IMR-90 (cell line): ENCODE measurements at regions not wholly inside any gene's neighbourhood (a gene's known extent, or its start where the extent isn't known, plus 50 kb on each side); places are given as distances from the start of the nearest gene placed in this dataset.

Experiments used
- ATAC-seq: fragments of 200-7000 bp; cut with Tn5 transposase; 2 replicates; pipeline ENCODE4 v1.9.1; 2020; ENCODE audit warnings: low read depth, mild to moderate bottlenecking, moderate library complexity
- BruUV-seq: library from RNA; stranded (reverse); fragments of 400-500 nt; replicated peaks from 2 replicates; lab custom pipeline; 2021; lab: Mats Ljungman, UMichigan
- CTCF ChIA-PET: fragments of 300-600 bp; formaldehyde crosslinking; extraction: SDS; loops from one replicate; lab custom pipeline; 2021; ENCODE audit warnings: antibody characterized with exemption; lab: Yijun Ruan, JAX
- POLR2A ChIA-PET: fragments of 300-600 bp; sonication (Branson Sonifier 250); formaldehyde crosslinking; loops from one replicate; lab custom pipeline; 2022; ENCODE audit warnings: antibody characterized with exemption; ENCODE audit not compliant: unreplicated experiment; lab: Charles Lee
- DNase-seq: peaks from one replicate; pipeline ENCODE4 v3.0.0; 2013
- H2AFZ ChIP-seq: replicated peaks from 2 replicates; pipeline ENCODE3; 2013; ENCODE audit warnings: low read length, mild to moderate bottlenecking; ENCODE audit not compliant: poor library complexity
- H2AK5ac ChIP-seq: 2 replicates; pipeline ENCODE4 v1.6.1; 2013; ENCODE audit warnings: low read depth, low read length, inconsistent platforms
- H2AK9ac ChIP-seq: replicated peaks from 2 replicates; pipeline ENCODE3; 2013; ENCODE audit warnings: mild to moderate bottlenecking, low read depth, low read length, moderate library complexity; ENCODE audit not compliant: poor library complexity
- H2BK120ac ChIP-seq: 2 replicates; pipeline ENCODE4 v1.6.1; 2013; ENCODE audit warnings: low read depth, low read length, inconsistent platforms
- H2BK15ac ChIP-seq: 3 replicates; pipeline ENCODE4 v1.6.1; 2013; ENCODE audit warnings: low read depth, low read length, inconsistent platforms
- H2BK20ac ChIP-seq: 2 replicates; pipeline ENCODE4 v1.6.1; 2013; ENCODE audit warnings: low read depth, mild to moderate bottlenecking, inconsistent platforms, low read length, moderate library complexity
- H2BK5ac ChIP-seq: 2 replicates; pipeline ENCODE4 v1.6.1; 2013; ENCODE audit warnings: mild to moderate bottlenecking, low read depth, low read length, inconsistent platforms; ENCODE audit not compliant: poor library complexity, severe bottlenecking
- H3K14ac ChIP-seq: replicated peaks from 2 replicates; pipeline ENCODE4 v1.6.1; 2013; ENCODE audit warnings: low read depth, low read length, inconsistent platforms
- H3K18ac ChIP-seq: 2 replicates; pipeline ENCODE4 v1.6.1; 2013; ENCODE audit warnings: low read depth, low read length, control low read depth
- H3K23ac ChIP-seq: 2 replicates; pipeline ENCODE4 v1.6.1; 2013; ENCODE audit warnings: low read depth, low read length, inconsistent platforms
- H3K27ac ChIP-seq: 2 replicates; pipeline ENCODE4 v1.5.1; 2013; ENCODE audit warnings: mild to moderate bottlenecking, control low read depth, low read length; ENCODE audit not compliant: insufficient read depth
- H3K27me3 ChIP-seq: 2 replicates; pipeline ENCODE4 v1.6.1; 2013; ENCODE audit warnings: low read length; ENCODE audit not compliant: control insufficient read depth, insufficient read depth
- H3K36me3 ChIP-seq: 2 replicates; pipeline ENCODE4 v1.6.1; 2013; ENCODE audit warnings: low read length, mixed read lengths; ENCODE audit not compliant: control insufficient read depth, insufficient read depth
- H3K4ac ChIP-seq: 2 replicates; pipeline ENCODE4 v1.6.1; 2013; ENCODE audit warnings: low read depth, low read length, inconsistent platforms
- H3K4me1 ChIP-seq: 2 replicates; pipeline ENCODE4 v1.6.1; 2013; ENCODE audit warnings: low read length, mixed read lengths; ENCODE audit not compliant: control insufficient read depth, insufficient read depth
- H3K4me2 ChIP-seq: 2 replicates; pipeline ENCODE4 v1.6.1; 2013; ENCODE audit warnings: low read depth, mild to moderate bottlenecking, control low read depth, low read length, moderate library complexity
- H3K4me3 ChIP-seq: 2 replicates; pipeline ENCODE4 v1.5.1; 2013; ENCODE audit warnings: low read depth, mild to moderate bottlenecking, control low read depth, low read length, moderate library complexity; ENCODE audit not compliant: insufficient read depth
- H3K56ac ChIP-seq: 2 replicates; pipeline ENCODE4 v1.6.1; 2013; ENCODE audit warnings: low read length, inconsistent platforms; ENCODE audit not compliant: insufficient read depth; ENCODE audit errors: extremely low read depth
- H3K79me1 ChIP-seq, 2 experiments: 2 replicates each; pipeline ENCODE4 v1.6.1; 2013; ENCODE audit warnings: low read length in 2 of 2, inconsistent platforms in 1 of 2, low read depth in 1 of 2
- H3K9ac ChIP-seq: 2 replicates; pipeline ENCODE4 v1.6.1; 2013; ENCODE audit warnings: low read depth, low read length, control low read depth
- H3K9me1 ChIP-seq: 2 replicates; pipeline ENCODE4 v1.6.1; 2013; ENCODE audit warnings: low read length, inconsistent platforms; ENCODE audit not compliant: insufficient read depth
- H3K9me3 ChIP-seq: 2 replicates; pipeline ENCODE4 v1.6.1; 2013; ENCODE audit warnings: low read length; ENCODE audit not compliant: control insufficient read depth, insufficient read depth
- H4K20me1 ChIP-seq: 2 replicates; pipeline ENCODE4 v1.6.1; 2013; ENCODE audit warnings: low read length, inconsistent platforms; ENCODE audit not compliant: insufficient read depth
- H4K5ac ChIP-seq: 2 replicates; pipeline ENCODE4 v1.6.1; 2013; ENCODE audit warnings: mild to moderate bottlenecking, low read depth, low read length, control low read depth
- H4K8ac ChIP-seq, 2 experiments: 2 replicates each; pipeline ENCODE4 v1.6.1; 2013; ENCODE audit warnings: low read depth in 2 of 2, low read length in 2 of 2, control low read depth in 1 of 2, inconsistent platforms in 1 of 2
- H4K91ac ChIP-seq: 2 replicates; pipeline ENCODE4 v1.6.1; 2013; ENCODE audit warnings: low read depth, low read length, inconsistent platforms; ENCODE audit not compliant: insufficient read depth
- BHLHE40 ChIP-seq: fragments of 150-350 bp; IDR thresholded peaks from 2 replicates; pipeline ENCODE4 v1.6.1; 2016; ENCODE audit warnings: mild to moderate bottlenecking, low read depth, low read length
- MXI1 ChIP-seq: IDR thresholded peaks from 2 replicates; pipeline ENCODE4 v1.6.1; 2012; ENCODE audit warnings: low read depth, mild to moderate bottlenecking, low read length, moderate library complexity, borderline replicate concordance
- POLR2A ChIP-seq: IDR thresholded peaks from 2 replicates; pipeline ENCODE4 v1.6.1; 2012; ENCODE audit warnings: mild to moderate bottlenecking, low read depth, low read length
- RCOR1 ChIP-seq: IDR thresholded peaks from 2 replicates; pipeline ENCODE4 v1.6.1; 2012; ENCODE audit warnings: mild to moderate bottlenecking, low read length, improper control_type of control experiment; ENCODE audit not compliant: insufficient replicate concordance
- RFX5 ChIP-seq: IDR thresholded peaks from 2 replicates; pipeline ENCODE4 v1.8.0; 2012; ENCODE audit warnings: low read depth, mild to moderate bottlenecking, low read length, moderate library complexity
- WGBS, 2 experiments: methylation state at CpG; one replicate each; pipeline versions ENCODE4 v1.1.5 to v1.1.7; 2013; ENCODE audit warnings: missing lambda C conversion rate in 2 of 2; ENCODE audit not compliant: insufficient read length in 1 of 2; ENCODE audit errors: extremely low coverage in 2 of 2; 5-methylcytosine and 5-hydroxymethylcytosine counted together
- dilution Hi-C: fragments of 300-500 bp; cut with HindIII; formaldehyde crosslinking; loops from one replicate; pipeline ENCODE4 v1.14.3; 2018; ENCODE audit warnings: low sequenced_read_pairs; ENCODE audit not compliant: unreplicated experiment
- in situ Hi-C: fragments of 300-500 bp; cut with MboI; formaldehyde crosslinking; loops from 3 replicates; pipeline ENCODE4 v1.14.3; 2019; ENCODE audit warnings: low sequenced_read_pairs, inconsistent platforms, mixed read lengths
- intact Hi-C: fragments of 100-400 bp; cut with micrococcal nuclease; formaldehyde crosslinking; loops from 2 replicates; pipeline ENCODE4 v1.10.0; 2022

GRCh38 chr6:76247527-76247926 lies 175.1 kb upstream of the IMPG1 start:
- BruUV-seq, result no TSS peak
- Histone ChIP-seq H3K4ac (no peak overlapping the region), H3K27me3 (no peaks in the 10 kb centered on the region), H3K36me3 (no peaks in the 10 kb centered on the region), H2BK120ac (no peak overlapping the region), H3K79me1 (no peaks in the 10 kb centered on the region), H3K23ac (no peak overlapping the region), H2BK5ac (no peak overlapping the region), H3K4me3 (no peak overlapping the region), H3K14ac (no peak overlapping the region), H3K18ac (no peak overlapping the region), H3K4me2 (no peak overlapping the region), H2AK5ac (no peak overlapping the region), H3K9me3 (peaks cover 9% of the 10 kb centered on the region), H4K8ac (no peak overlapping the region), H2BK20ac (no peak overlapping the region), H3K9me1 (no peaks in the 10 kb centered on the region), H2AK9ac (no peak overlapping the region), H4K91ac (no peak overlapping the region), H3K56ac (no peak overlapping the region), H2BK15ac (no peak overlapping the region), H4K5ac (no peak overlapping the region), H3K9ac (no peak overlapping the region), H3K4me1 (no peaks in the 10 kb centered on the region), H3K27ac (no peak overlapping the region), H4K20me1 (no peaks in the 10 kb centered on the region), H2AFZ (no peak overlapping the region)
- TF ChIP-seq POLR2A, result no peak
- TF ChIP-seq RFX5, result no peak
- TF ChIP-seq BHLHE40, result no peak
- TF ChIP-seq RCOR1, result no peak
- no peak for TF ChIP-seq MXI1
- in situ Hi-C loops (no loop called here), dilution Hi-C loops (no loop called here), intact Hi-C loops (no loop called here)
- ChIA-PET POLR2A (no interaction called here), CTCF (no interaction called here)
- no peak for DNase-seq
- WGBS, 2 experiments, result no CpG with 5 or more reads among the region's 2 CpGs
- no peak for ATAC-seq
